T-cell (primary cell): ENCODE measurements at regions not wholly inside any gene's neighbourhood (a gene's known extent, or its start where the extent isn't known, plus 50 kb on each side); places are given as distances from the start of the nearest gene placed in this dataset.

Source experiments
- ATAC-seq, 4 experiments: fragments of 200-7000 bp in 3 of 4; fragments of 150-1000 bp in 1 of 4; cut with Tn5 transposase; replicated peaks in 1 of 4; 1 replicate in 3 of 4; 2 replicates in 1 of 4; pipeline ENCODE4 v1.10.0; 2021; ENCODE audit warnings: moderate library complexity in 3 of 4, mild to moderate bottlenecking in 2 of 4, moderate number of reproducible peaks in 1 of 4
- CTCF ChIA-PET, 2 donors: fragments of 300-600 bp; sonication (Branson Sonifier 250); formaldehyde crosslinking; loops; one replicate each; lab custom pipeline; 2022; ENCODE audit warnings: antibody characterized with exemption in 2 of 2; lab: Charles Lee
- POLR2A ChIA-PET, 2 donors: fragments of 300-600 bp; sonication (Branson Sonifier 250); formaldehyde crosslinking; loops; one replicate each; lab custom pipeline; 2022; ENCODE audit warnings: antibody characterized with exemption in 2 of 2; lab: Charles Lee
- DNase-seq, 35 experiments: peaks; one replicate each; pipeline versions ENCODE4 v3.0.0 to v3.0.0-alpha.2; 2013 to 2023
- H3K27ac ChIP-seq: one replicate; pipeline ENCODE4 v1.5.1; 2013; ENCODE audit warnings: low read length
- H3K27me3 ChIP-seq, 2 experiments: replicated peaks in 1 of 2; 1 replicate in 1 of 2; 2 replicates in 1 of 2; pipeline versions ENCODE4 v1.6.1 to v1.7.0; 2013; ENCODE audit warnings: low read length in 1 of 2, mixed read lengths in 1 of 2; ENCODE audit not compliant: control insufficient read depth in 2 of 2, insufficient read depth in 2 of 2; ENCODE audit errors: extremely low read depth in 1 of 2
- H3K36me3 ChIP-seq, 2 donors: 1 replicate in 1 of 2; 2 replicates in 1 of 2; pipeline versions ENCODE4 v1.6.1 to v1.7.0; 2013; ENCODE audit warnings: low read length in 1 of 2; ENCODE audit not compliant: control insufficient read depth in 2 of 2, insufficient read depth in 1 of 2; ENCODE audit errors: extremely low read depth in 1 of 2
- H3K4me1 ChIP-seq, 2 experiments: 1 replicate in 1 of 2; 2 replicates in 1 of 2; pipeline versions ENCODE4 v1.6.1 to v1.7.0; 2013; ENCODE audit warnings: low read length in 2 of 2, mixed read lengths in 1 of 2; ENCODE audit not compliant: insufficient read depth in 2 of 2, control insufficient read depth in 1 of 2; ENCODE audit errors: extremely low read depth in 1 of 2
- H3K4me3 ChIP-seq, 2 donors: 1 replicate in 1 of 2; 2 replicates in 1 of 2; pipeline versions ENCODE4 v1.5.1 to v1.7.0; 2013; ENCODE audit warnings: mild to moderate bottlenecking in 2 of 2, low read length in 1 of 2, moderate library complexity in 1 of 2; ENCODE audit not compliant: control insufficient read depth in 1 of 2; ENCODE audit errors: extremely low read depth in 1 of 2
- H3K9me3 ChIP-seq: 2 replicates; pipeline ENCODE4 v1.7.0; 2013
- H3K27ac Mint-ChIP-seq, 2 donors: one replicate each; pipeline ENCODE4 v1.8.0; 2020 to 2021; ENCODE audit warnings: mild to moderate bottlenecking in 2 of 2, mixed read lengths in 2 of 2
- H3K27me3 Mint-ChIP-seq, 2 donors: one replicate each; pipeline ENCODE4 v1.8.0; 2021 to 2022; ENCODE audit warnings: mixed read lengths in 2 of 2
- H3K36me3 Mint-ChIP-seq: one replicate; pipeline ENCODE4 v1.8.0; 2021; ENCODE audit warnings: mixed read lengths
- H3K4me1 Mint-ChIP-seq, 3 donors: one replicate each; pipeline ENCODE4 v1.8.0; 2020 to 2022; ENCODE audit warnings: mixed read lengths in 3 of 3, mild to moderate bottlenecking in 1 of 3
- H3K4me3 Mint-ChIP-seq, 3 donors: one replicate each; pipeline ENCODE4 v1.8.0; 2020 to 2022; ENCODE audit warnings: mild to moderate bottlenecking in 3 of 3, mixed read lengths in 3 of 3, moderate library complexity in 3 of 3
- H3K9me3 Mint-ChIP-seq, 3 donors: one replicate each; pipeline ENCODE4 v1.8.0; 2020 to 2022; ENCODE audit warnings: mixed read lengths in 3 of 3
- WGBS: methylation state at CpG from one replicate; pipeline ENCODE4 v1.1.5; 2013; ENCODE audit warnings: missing lambda C conversion rate; ENCODE audit not compliant: insufficient coverage; 5-methylcytosine and 5-hydroxymethylcytosine counted together

- Mint-ChIP-seq H3K27ac (no peak overlapping the region), H3K4me1 (no peaks in the 10 kb centered on the region), H3K4me3 (no peak overlapping the region), H3K36me3 (no peaks in the 10 kb centered on the region), H3K27me3 (peaks cover 3% of the 10 kb centered on the region in 2 donors), H3K9me3 (peaks cover 0 to 4% (median 0%) of the 10 kb centered on the region in 3 donors)
- ChIA-PET CTCF (no interaction called here), POLR2A (no interaction called here)
- ATAC-seq = no peak
- DNase-seq = no peak
- no peak overlapping the region for H3K27ac ChIP-seq
- H3K4me1 ChIP-seq = no peaks in the 10 kb centered on the region
- WGBS = 94% methylated on average over 5 of the region's 12 CpGs
- peaks cover 0 to 15% of the 10 kb centered on the region in 2 experiments for H3K27me3 ChIP-seq
- no peak overlapping the region for H3K4me3 ChIP-seq
- H3K9me3 ChIP-seq = no peaks in the 10 kb centered on the region
- no peaks in the 10 kb centered on the region for H3K36me3 ChIP-seq
Measured at GRCh38 chr6:168726312-168726856, 285.4 kb downstream of the SMOC2 start.

GRCh38 chr6:168725802-168726201 lies 284.8 kb downstream of the SMOC2 start:
- POLR2A ChIA-PET = no interaction called here
- no peak overlapping the region for H3K4me3 ChIP-seq
- H3K4me1 Mint-ChIP-seq = no peaks in the 10 kb centered on the region

GRCh38 chr6:168724669-168725570 lies 283.9 kb downstream of the SMOC2 start:
- Histone ChIP-seq H3K4me1 (no peaks in the 10 kb centered on the region), H3K4me3 (no peak overlapping the region), H3K9me3 (no peaks in the 10 kb centered on the region), H3K27ac (no peak overlapping the region), H3K27me3 (peaks cover 0 to 19% of the 10 kb centered on the region in 2 experiments), H3K36me3 (no peaks in the 10 kb centered on the region)
- H3K4me3 Mint-ChIP-seq = no peak overlapping the region
- peaks cover 0 to 3% of the 10 kb centered on the region in 2 donors for H3K27me3 Mint-ChIP-seq
- CTCF ChIA-PET = no interaction called here
- POLR2A ChIA-PET = no interaction called here
- no peak overlapping the region for H3K27ac Mint-ChIP-seq
- H3K4me1 Mint-ChIP-seq = no peaks in the 10 kb centered on the region
- H3K9me3 Mint-ChIP-seq = peaks cover 0 to 4% (median 0%) of the 10 kb centered on the region in 3 donors
- no peak for ATAC-seq
- H3K36me3 Mint-ChIP-seq = no peaks in the 10 kb centered on the region
- no peak for DNase-seq
- WGBS = 72% methylated on average over 5 of the region's 10 CpGs

More at GRCh38 chr6:168725802-168726201, 284.8 kb downstream of the SMOC2 start:
- H3K36me3 Mint-ChIP-seq = no peaks in the 10 kb centered on the region
- no peak for DNase-seq
- Histone ChIP-seq H3K9me3 (no peaks in the 10 kb centered on the region), H3K27ac (no peak overlapping the region), H3K4me1 (no peaks in the 10 kb centered on the region), H3K36me3 (no peaks in the 10 kb centered on the region), H3K27me3 (peaks cover 0 to 15% of the 10 kb centered on the region in 2 experiments)
- no peak overlapping the region for H3K4me3 Mint-ChIP-seq
- H3K27ac Mint-ChIP-seq = no peak overlapping the region
- ATAC-seq = no peak
- peaks cover 0 to 4% (median 0%) of the 10 kb centered on the region in 3 donors for H3K9me3 Mint-ChIP-seq
- WGBS = 74% methylated on average over 8 of the region's 12 CpGs
- H3K27me3 Mint-ChIP-seq = peaks cover 3% of the 10 kb centered on the region in 2 donors
- CTCF ChIA-PET = no interaction called here

GRCh38 chr6:168724033-168724432 lies 283.0 kb downstream of the SMOC2 start:
- Mint-ChIP-seq H3K9me3 (peaks cover 0 to 4% (median 0%) of the 10 kb centered on the region in 3 donors), H3K27ac (no peak overlapping the region), H3K36me3 (no peaks in the 10 kb centered on the region), H3K27me3 (peaks cover 0 to 3% of the 10 kb centered on the region in 2 donors), H3K4me3 (no peak overlapping the region), H3K4me1 (no peaks in the 10 kb centered on the region)
- Histone ChIP-seq H3K4me3 (no peak overlapping the region), H3K27ac (no peak overlapping the region), H3K9me3 (no peaks in the 10 kb centered on the region), H3K36me3 (no peaks in the 10 kb centered on the region), H3K4me1 (no peaks in the 10 kb centered on the region), H3K27me3 (peaks cover 0 to 21% of the 10 kb centered on the region in 2 experiments)
- WGBS = 56% methylated on average over 1 of the region's 1 CpG
- CTCF ChIA-PET = no interaction called here
- POLR2A ChIA-PET = no interaction called here
- ATAC-seq (no peak), DNase-seq (no peak)

DNA sequence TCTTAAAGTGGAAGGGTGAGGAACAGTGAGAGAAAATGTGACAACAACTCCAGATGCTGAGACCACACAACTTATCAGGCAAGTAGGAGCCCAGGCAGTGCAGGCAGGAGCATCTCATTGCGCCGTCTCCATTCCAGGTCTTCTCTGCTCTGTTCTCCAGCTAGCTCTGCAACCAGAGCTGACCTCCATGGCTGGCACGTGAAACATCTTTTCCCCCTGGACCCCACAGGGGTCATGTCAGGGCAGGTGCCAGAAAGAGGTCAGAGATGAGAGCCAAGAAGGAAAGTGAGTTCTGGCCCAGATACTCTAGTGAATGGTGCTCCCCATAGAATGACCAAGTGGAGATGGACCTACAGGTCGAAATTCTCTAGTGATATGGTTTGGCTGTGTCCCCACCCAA lies 281.4 kb downstream of the SMOC2 start:
- Histone ChIP-seq H3K4me3 (no peak overlapping the region), H3K9me3 (no peaks in the 10 kb centered on the region), H3K27ac (no peak overlapping the region), H3K36me3 (no peaks in the 10 kb centered on the region), H3K27me3 (peaks cover 0 to 28% of the 10 kb centered on the region in 2 experiments), H3K4me1 (no peaks in the 10 kb centered on the region)
- peaks cover 0 to 4% (median 0%) of the 10 kb centered on the region in 3 donors for H3K9me3 Mint-ChIP-seq
- no peak for DNase-seq
- CTCF ChIA-PET = no interaction called here
- no peaks in the 10 kb centered on the region for H3K27me3 Mint-ChIP-seq
- H3K4me3 Mint-ChIP-seq = no peak overlapping the region
- no CpG with 5 or more reads among the region's 4 CpGs for WGBS
- POLR2A ChIA-PET = no interaction called here
- ATAC-seq = no peak
- H3K27ac Mint-ChIP-seq = no peak overlapping the region
- no peaks in the 10 kb centered on the region for H3K4me1 Mint-ChIP-seq
- H3K36me3 Mint-ChIP-seq = no peaks in the 10 kb centered on the region

DNA sequence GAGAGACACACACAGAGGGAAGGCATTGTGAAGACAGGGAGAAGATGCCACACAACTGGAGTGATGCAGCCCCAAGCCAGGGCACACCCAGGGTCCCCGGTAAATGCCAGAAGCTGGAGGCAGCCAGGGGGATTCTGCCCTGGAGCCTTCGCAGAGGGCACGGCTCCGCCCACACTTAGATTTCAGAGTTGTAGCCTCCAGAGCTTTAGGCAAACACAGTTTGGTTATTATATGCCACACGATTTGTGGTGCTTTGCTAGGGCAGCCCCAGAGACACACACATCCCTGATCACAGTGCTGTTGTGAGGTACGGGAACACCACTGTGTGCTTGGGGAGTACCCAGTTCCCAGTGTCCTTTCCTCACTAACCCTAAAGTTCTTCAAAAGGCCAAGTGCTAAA lies 280.6 kb downstream of the SMOC2 start:
- no peaks in the 10 kb centered on the region for H3K9me3 ChIP-seq
- no peaks in the 10 kb centered on the region for H3K4me1 ChIP-seq
- no peaks in the 10 kb centered on the region for H3K4me1 Mint-ChIP-seq
- WGBS = 68% methylated on average over 5 of the region's 6 CpGs
- H3K4me3 Mint-ChIP-seq = no peak overlapping the region
- H3K27ac Mint-ChIP-seq = no peak overlapping the region
- DNase-seq = no peak
- H3K36me3 ChIP-seq = no peaks in the 10 kb centered on the region
- H3K27ac ChIP-seq = no peak overlapping the region
- ChIA-PET CTCF (no interaction called here), POLR2A (no interaction called here)
- peaks cover 0 to 4% (median 0%) of the 10 kb centered on the region in 3 donors for H3K9me3 Mint-ChIP-seq
- H3K27me3 ChIP-seq = peaks cover 0 to 28% of the 10 kb centered on the region in 2 experiments
- no peaks in the 10 kb centered on the region for H3K36me3 Mint-ChIP-seq
- no peak overlapping the region for H3K4me3 ChIP-seq
- ATAC-seq = no peak
- H3K27me3 Mint-ChIP-seq = no peaks in the 10 kb centered on the region
